ENCODE measurements at regions not wholly inside any gene's neighbourhood (a gene's known extent, or its start where the extent isn't known, plus 50 kb on each side); places are given as distances from the start of the nearest gene placed in this dataset.

GRCh38 chr12:118649765-118650585 is 273.6 kb downstream of the SUDS3 start (continued):
- TF ChIP-seq NEUROD1 (IDR thresholded peaks at IDR 0.05; ENCODE audit: borderline replicate concordance, low read depth, low read length, partially characterized antibody), result no peak
- TF ChIP-seq ZNF354B (CRISPR knock-in tag; IDR thresholded peaks at IDR 0.05), result no peak
- no peak for TF ChIP-seq KLF16 (IDR thresholded peaks at IDR 0.05)
- peak; percentile 65 for TF ChIP-seq CEBPB (tag; IDR thresholded peaks at IDR 0.05)
- no peak for TF ChIP-seq NR2C1 (IDR thresholded peaks at IDR 0.05)
- TF ChIP-seq NR2C1 (tag; IDR thresholded peaks at IDR 0.05), result no peak
- TF ChIP-seq NR4A1 (CRISPR knock-in tag; IDR thresholded peaks at IDR 0.05), result no peak
- no peak for TF ChIP-seq NR4A1 (tag; IDR thresholded peaks at IDR 0.05)
- no peak for TF ChIP-seq SMARCA5 (IDR thresholded peaks at IDR 0.05)
- TF ChIP-seq PYGO2 (tag; IDR thresholded peaks at IDR 0.05), result no peak

GRCh38 chr12:118650586-118650960 is 274.2 kb downstream of the SUDS3 start:
- in situ Hi-C loops (cut with MboI), result no loop called here
- TF ChIP-seq YBX1 (IDR thresholded peaks at IDR 0.05) (no peak), PHB2 (IDR thresholded peaks at IDR 0.05; ENCODE audit: low read depth) (no peak), RAD51 (IDR thresholded peaks at IDR 0.05; ENCODE audit: borderline replicate concordance, low read depth) (peak; percentile 44; the same call in 1 of the 2 replicates), MYC (IDR thresholded peaks at IDR 0.05; ENCODE audit: low read depth, low read length) (no peak), MYC (CRISPR knock-in tag; IDR thresholded peaks at IDR 0.05; ENCODE audit: borderline replicate concordance, low read depth) (no peak)

More at GRCh38 chr12:118650586-118650960, 274.2 kb downstream of the SUDS3 start:
- Histone ChIP-seq H3K27ac (ENCODE audit: extremely low read depth, low read depth, low read length) (no peak overlapping the region), H3K9ac (ENCODE audit: insufficient read depth in 1 of 2, low read depth in 2 of 2, low read length in 2 of 2) (no peak overlapping the region), H3K4me2 (ENCODE audit: insufficient read depth, low read length) (peak overlapping the region; percentile 31; the same call in 1 of the 2 replicates), H4K20me1 (replicated peaks; ENCODE audit: control insufficient read depth, insufficient read depth, low read length) (no peaks in the 10 kb centered on the region), H3K27me3 (ENCODE audit: control insufficient read depth in 2 of 2, insufficient read depth in 2 of 2, low read length in 2 of 2) (no peaks in the 10 kb centered on the region), H3K9me3 (replicated peaks; ENCODE audit: control insufficient read depth, insufficient read depth, low read depth, low read length) (no peaks in the 10 kb centered on the region), H2AFZ (ENCODE audit: low read depth, low read length) (no peak overlapping the region), H3K36me3 (ENCODE audit: control insufficient read depth, insufficient read depth, low read length) (no peaks in the 10 kb centered on the region), H3K4me1 (replicated peaks in 1 of 2; ENCODE audit: control insufficient read depth in 2 of 2, insufficient read depth in 2 of 2, low read length in 2 of 2) (no peaks in the 10 kb centered on the region), H3K4me3 (no peak overlapping the region), H3K9me1 (ENCODE audit: control insufficient read depth, insufficient read depth, low read length) (no peaks in the 10 kb centered on the region), H3K79me2 (ENCODE audit: control insufficient read depth, insufficient read depth, low read length) (no peaks in the 10 kb centered on the region)
- ATAC-seq (peak; percentile 86), DNase-seq (ENCODE audit: extremely low read depth in 1 of 4, low spot score in 3 of 4) (peak; percentile 29 to 68 (median 54)), FAIRE-seq (peak; percentile 62)
- POLR2A ChIA-PET, result interaction anchor here (0.8 kb wide), 1 partner anchor 16 kb away, joined by 4 read pairs; no protein-coding TSS in a partner anchor
- intact Hi-C loops (cut with micrococcal nuclease), result no loop called here
- BruUV-seq (replicated peaks), result no TSS peak
- CTCF ChIA-PET (ENCODE audit: low intra/inter-chr PET ratio), result no interaction called here
- WGBS (ENCODE audit: insufficient coverage, low coverage, missing lambda C conversion rate), result 1% methylated on average over 7 of the region's 7 CpGs
